A549 (cell line): ENCODE measurements at regions not wholly inside any gene's neighbourhood (a gene's known extent, or its start where the extent isn't known, plus 50 kb on each side); places are given as distances from the start of the nearest gene placed in this dataset.

Experiments
- ATAC-seq, 2 experiments: fragments of 200-7000 bp in 1 of 2; fragments of >200 bp in 1 of 2; cut with Nextera tagmentation in 1 of 2; cut with Tn5 transposase in 1 of 2; 3 replicates each; pipeline versions ENCODE4 v1.8.0 to v1.9.1; 2018 to 2020; ENCODE audit warnings: mild to moderate bottlenecking in 1 of 2, moderate library complexity in 1 of 2
- CTCF ChIA-PET: fragments of 300-600 bp; sonication (Branson Sonifier 250); formaldehyde crosslinking; extraction: SDS; loops from one replicate; lab custom pipeline; 2021; ENCODE audit warnings: antibody characterized with exemption, inconsistent platforms; lab: Yijun Ruan, JAX
- POLR2A ChIA-PET: fragments of 350-600 bp; formaldehyde crosslinking; extraction: SDS; loops from one replicate; lab custom pipeline; 2021; ENCODE audit warnings: antibody characterized with exemption, inconsistent platforms; lab: Yijun Ruan, JAX
- DNase-seq, 2 experiments: peaks; one replicate each; pipeline versions ENCODE4 v3.0.0 to v3.0.0-alpha.2; 2011 to 2016; ENCODE audit warnings: low read depth in 1 of 2, low spot score in 1 of 2
- FAIRE-seq: peaks from 2 replicates; lab custom pipeline; 2011; peaks lifted over from hg19 to GRCh38; lab: Jason Lieb, UNC
- H3K27ac ChIP-seq, 2 experiments: fragments of >200 bp; sonication (Bioruptor Twin); formaldehyde crosslinking; 3 replicates each; pipeline ENCODE4 v1.5.1; 2016 to 2017
- H3K4me1 ChIP-seq: fragments of >200 bp; sonication (Bioruptor Twin); formaldehyde crosslinking; 3 replicates; pipeline ENCODE4 v1.6.1; 2016
- H3K4me2 ChIP-seq: fragments of >200 bp; sonication (Bioruptor Twin); formaldehyde crosslinking; 3 replicates; pipeline ENCODE4 v1.6.1; 2016
- H3K4me3 ChIP-seq: fragments of >200 bp; sonication (Bioruptor Twin); formaldehyde crosslinking; 3 replicates; pipeline ENCODE4 v1.5.1; 2016
- H3K9me3 ChIP-seq: fragments of >200 bp; sonication (Bioruptor Twin); formaldehyde crosslinking; 3 replicates; pipeline ENCODE4 v1.6.1; 2016
- BCL3 ChIP-seq: fragments of >200 bp; sonication (Bioruptor Twin); formaldehyde crosslinking; IDR thresholded peaks from 3 replicates; pipeline ENCODE4 v1.6.1; 2016
- CEBPB ChIP-seq, 2 experiments: fragments of >200 bp in 1 of 2; sonication (Bioruptor Twin) in 1 of 2; formaldehyde crosslinking in 1 of 2; IDR thresholded peaks; 2 replicates each; pipeline ENCODE4 v1.6.1; 2012 to 2016
- CHD2 ChIP-seq: fragments of 150-350 bp; IDR thresholded peaks from 2 replicates; pipeline ENCODE4 v1.6.1; 2014; ENCODE audit warnings: low read length; ENCODE audit not compliant: partially characterized antibody
- CHD4 ChIP-seq: fragments of 200-600 bp; sonication (generic); IDR thresholded peaks from 2 replicates; pipeline ENCODE4 v1.6.1; 2016; ENCODE audit warnings: antibody characterized with exemption, mild to moderate bottlenecking, borderline replicate concordance
- CTCF ChIP-seq: fragments of >200 bp; sonication (Bioruptor Twin); formaldehyde crosslinking; IDR thresholded peaks from 3 replicates; pipeline ENCODE4 v1.5.1; 2016
- EHMT2 ChIP-seq: fragments of 200-600 bp; sonication (generic); IDR thresholded peaks from 2 replicates; pipeline ENCODE4 v1.6.1; 2016; ENCODE audit warnings: antibody characterized with exemption, low read depth, mild to moderate bottlenecking, moderate library complexity
- FOXS1 ChIP-seq: fragments of 250-450 bp; sonication (Bioruptor Pico); IDR thresholded peaks from 2 replicates; pipeline ENCODE4 v1.5.0; 2020; ENCODE audit warnings: mild to moderate bottlenecking, moderate library complexity
- HOXB13 ChIP-seq: fragments of 250-450 bp; sonication (Bioruptor Pico); IDR thresholded peaks from 2 replicates; pipeline ENCODE4 v1.5.0; 2020; ENCODE audit warnings: low read depth, mild to moderate bottlenecking, moderate library complexity
- JUNB ChIP-seq: fragments of >200 bp; sonication (Bioruptor Twin); formaldehyde crosslinking; IDR thresholded peaks from 2 replicates; pipeline ENCODE4 v1.6.1; 2016
- KDM1A ChIP-seq: fragments of 200-600 bp; sonication (generic); IDR thresholded peaks from 2 replicates; pipeline ENCODE4 v1.6.1; 2016; ENCODE audit warnings: low read depth, mild to moderate bottlenecking
- KDM5A ChIP-seq: fragments of 200-600 bp; sonication (generic); IDR thresholded peaks from 2 replicates; pipeline ENCODE4 v1.6.1; 2016; ENCODE audit warnings: antibody characterized with exemption, mild to moderate bottlenecking
- MAX ChIP-seq: IDR thresholded peaks from 2 replicates; pipeline ENCODE4 v1.6.1; 2012
- MYC ChIP-seq: IDR thresholded peaks from 2 replicates; pipeline ENCODE4 v1.6.1; 2012; ENCODE audit warnings: mild to moderate bottlenecking, inconsistent platforms, low read length, improper control_type of control experiment, borderline replicate concordance
- NFE2L2 ChIP-seq: fragments of 150-350 bp; conservative IDR thresholded peaks from 2 replicates; pipeline ENCODE4 v1.6.1; 2014; ENCODE audit warnings: low read length
- NPAS2 ChIP-seq: fragments of 250-450 bp; sonication (Bioruptor Pico); IDR thresholded peaks from 2 replicates; pipeline ENCODE4 v1.8.0; 2022; ENCODE audit warnings: mild to moderate bottlenecking, moderate library complexity, borderline replicate concordance
- RAD21 ChIP-seq, 2 experiments: fragments of >200 bp in 1 of 2; sonication (Bioruptor Twin) in 1 of 2; formaldehyde crosslinking in 1 of 2; IDR thresholded peaks in 1 of 2; conservative IDR thresholded peaks in 1 of 2; 2 replicates in 1 of 2; 3 replicates in 1 of 2; pipeline ENCODE4 v1.6.1; 2012 to 2018; ENCODE audit warnings: inconsistent platforms in 1 of 2
- RCOR1 ChIP-seq: fragments of 150-350 bp; IDR thresholded peaks from 2 replicates; pipeline ENCODE4 v1.6.1; 2014; ENCODE audit warnings: antibody characterized with exemption, low read length, low read depth
- REST ChIP-seq: fragments of 200-600 bp; sonication (generic); IDR thresholded peaks from 2 replicates; pipeline ENCODE4 v1.6.1; 2016; ENCODE audit warnings: antibody characterized with exemption, mild to moderate bottlenecking, moderate library complexity
- SMC3 ChIP-seq: fragments of >200 bp; sonication (Bioruptor Twin); formaldehyde crosslinking; IDR thresholded peaks from 3 replicates; pipeline ENCODE4 v1.6.1; 2018; ENCODE audit warnings: inconsistent platforms
- ZC3H11A ChIP-seq: fragments of 450-650 bp; IDR thresholded peaks from 2 replicates; pipeline ENCODE4 v1.6.1; 2014; ENCODE audit warnings: antibody characterized with exemption, mild to moderate bottlenecking
- ZNF302 ChIP-seq: fragments of 250-450 bp; sonication (Bioruptor Pico); IDR thresholded peaks from 2 replicates; pipeline ENCODE4 v1.9.0; 2021; ENCODE audit warnings: inconsistent platforms, mild to moderate bottlenecking, moderate library complexity
- ZSCAN20 ChIP-seq: fragments of 250-450 bp; sonication (Bioruptor Pico); IDR thresholded peaks from 2 replicates; pipeline ENCODE4 v1.8.0; 2022; ENCODE audit warnings: mild to moderate bottlenecking, moderate library complexity
- WGBS: methylation state at CpG from one replicate; pipeline ENCODE4 v1.1.6; 2017; ENCODE audit errors: missing lambda C conversion rate; 5-methylcytosine and 5-hydroxymethylcytosine counted together

- DNase-seq = peak; percentile 48 to 72
- TF ChIP-seq KDM5A (no peak), RAD21 (conservative IDR thresholded peaks at IDR 0.05 in 1 of 2, IDR thresholded peaks at IDR 0.05 in 1 of 2) (peak; percentile 80 to 81), NFE2L2 (no peak), HOXB13 (CRISPR knock-in tag) (no peak), ZC3H11A (no peak), MYC (no peak), CEBPB (IDR thresholded peaks at IDR 0.05) (no peak), ZSCAN20 (CRISPR knock-in tag) (no peak), CHD2 (no peak), CTCF (peak; percentile 49), REST (no peak), KDM1A (no peak), EHMT2 (no peak), MAX (0 out of 2 replicates have a peak, but pooled peaks have one; percentile 21), SMC3 (peak; percentile 62), BCL3 (no peak), NPAS2 (CRISPR knock-in tag) (no peak), ZNF302 (CRISPR knock-in tag) (no peak), CHD4 (no peak), RCOR1 (no peak), JUNB (no peak), FOXS1 (CRISPR knock-in tag) (no peak)
- POLR2A ChIA-PET = interaction anchor here (1.2 kb wide), 1 partner anchor 377 kb away, joined by 3 read pairs; no protein-coding TSS in a partner anchor
These were observed 155.0 kb downstream of the TTC32 start for GRCh38 chr2:19746611-19747309.

More at GRCh38 chr2:19746611-19747309, 155.0 kb downstream of the TTC32 start:
- 76% methylated on average over 10 of the region's 13 CpGs for WGBS
- ATAC-seq = peak; percentile 64 to 90
- Histone ChIP-seq H3K4me3 (no peak overlapping the region), H3K9me3 (no peaks in the 10 kb centered on the region), H3K4me1 (no peaks in the 10 kb centered on the region), H3K27ac (peak overlapping the region; percentile 17 to 46; a peak in 3 of 6 replicates), H3K4me2 (no peak overlapping the region)
- FAIRE-seq = no peak
- CTCF ChIA-PET = interaction anchor here (0.6 to 3.2 kb wide), 25 partner anchors 10 to 1330 kb away, joined by 3 to 15 read pairs (median 4); partner anchors contain the start of gene OSR1
